OCI-M2 (cell line): ENCODE measurements at regions not wholly inside any gene's neighbourhood (a gene's known extent, or its start where the extent isn't known, plus 50 kb on each side); places are given as distances from the start of the nearest gene placed in this dataset.
"Not testable (repeated sequence)": the region's sequence is repeated elsewhere in the genome, so short reads cannot be mapped to it uniquely, and the experiment has no call there.

ENCODE experiments used
- DNase-seq: peaks from one replicate; lab custom pipeline; 2025; ENCODE audit not compliant: unreplicated experiment; lab: John Stamatoyannopoulos, UW

GRCh38 chr2:59398081-59398480, 1155.4 kb downstream of the BCL11A start:
- no peak for DNase-seq

GRCh38 chr2:59395119-59395518, 1154.0 kb upstream of the FANCL start:
- no peak for DNase-seq

GRCh38 chr2:59391896-59392295, 1150.8 kb upstream of the FANCL start:
- DNase-seq: no peak

GRCh38 chr2:59390581-59390980, 1149.5 kb upstream of the FANCL start:
- DNase-seq: no peak

- no peak for DNase-seq
These were observed 1148.1 kb upstream of the FANCL start for GRCh38 chr2:59389240-59389639.

- DNase-seq: no peak
These were observed 1144.8 kb upstream of the FANCL start for GRCh38 chr2:59385971-59386370.

- DNase-seq: no peak
These were observed 1142.3 kb upstream of the FANCL start for GRCh38 chr2:59383473-59383872.

GRCh38 chr2:59378127-59378526, 1137.0 kb upstream of the FANCL start:
- no peak for DNase-seq

GRCh38 chr2:59366288-59366687, 1125.2 kb upstream of the FANCL start:
- no peak for DNase-seq

- no peak for DNase-seq
These were observed 1113.4 kb upstream of the FANCL start for GRCh38 chr2:59354498-59354897.

GRCh38 chr2:59353306-59353921, 1112.3 kb upstream of the FANCL start:
- DNase-seq: no peak

- no peak for DNase-seq
These were observed 1101.0 kb upstream of the FANCL start for GRCh38 chr2:59342166-59342565.

- DNase-seq: no peak
These were observed 1098.7 kb upstream of the FANCL start for GRCh38 chr2:59339837-59340207.

- no peak for DNase-seq
These were observed 1098.2 kb upstream of the FANCL start for GRCh38 chr2:59339121-59339836.

GRCh38 chr2:59333007-59333406, 1091.9 kb upstream of the FANCL start:
- DNase-seq: no peak

GRCh38 chr2:59326581-59327365, 1085.6 kb upstream of the FANCL start:
- DNase-seq: not testable (repeated sequence)

- DNase-seq: no peak
These were observed 1081.7 kb upstream of the FANCL start for GRCh38 chr2:59322870-59323269.

- no peak for DNase-seq
These were observed 1080.9 kb upstream of the FANCL start for GRCh38 chr2:59322005-59322404.

- DNase-seq: no peak
These were observed 1073.1 kb upstream of the FANCL start for GRCh38 chr2:59314031-59314766.

- no peak for DNase-seq
These were observed 1072.1 kb upstream of the FANCL start for GRCh38 chr2:59312967-59313940.
